GM12878 (cell line): ENCODE measurements at regions not wholly inside any gene's neighbourhood (a gene's known extent, or its start where the extent isn't known, plus 50 kb on each side); places are given as distances from the start of the nearest gene placed in this dataset.
A peak's percentile ranks its signal among the peaks of the same experiment; 100 is the strongest.

Experiments used
- ATAC-seq: fragments of 200-7000 bp; cut with Tn5 transposase; 3 replicates; pipeline ENCODE4 v1.9.1; 2020; ENCODE audit warnings: mild to moderate bottlenecking, moderate library complexity
- BruUV-seq: library from RNA; stranded (reverse); fragments of 400-500 nt; replicated peaks from 2 replicates; lab custom pipeline; 2021; lab: Mats Ljungman, UMichigan
- CTCF ChIA-PET: fragments of 300-600 bp; sonication (Branson Sonifier 250); formaldehyde crosslinking; extraction: SDS; loops from one replicate; lab custom pipeline; 2021; ENCODE audit warnings: inconsistent platforms; lab: Yijun Ruan, JAX
- POLR2A ChIA-PET: fragments of 350-600 bp; formaldehyde crosslinking; extraction: SDS; loops from one replicate; lab custom pipeline; 2021; ENCODE audit warnings: inconsistent platforms; lab: Charles Lee
- RAD21 ChIA-PET: fragments of 300-600 bp; sonication (Branson Sonifier 250); formaldehyde crosslinking; loops from one replicate; lab custom pipeline; 2023; ENCODE audit warnings: antibody characterized with exemption; ENCODE audit not compliant: unreplicated experiment; lab: Charles Lee
- SMC1A ChIA-PET: fragments of 300-600 bp; sonication (Branson Sonifier 250); formaldehyde crosslinking; loops from one replicate; lab custom pipeline; 2023; ENCODE audit not compliant: unreplicated experiment, uncharacterized antibody; lab: Charles Lee
- DNase-seq: peaks from one replicate; pipeline ENCODE4 v3.0.0-alpha.2; 2011; ENCODE audit warnings: low read depth, low spot score
- FAIRE-seq: peaks from 3 replicates; lab custom pipeline; 2011; peaks lifted over from hg19 to GRCh38; lab: Jason Lieb, UNC
- H2AFZ ChIP-seq: 2 replicates; pipeline ENCODE4 v1.6.0; 2011; ENCODE audit warnings: low read depth, low read length, control low read depth; ENCODE audit not compliant: control insufficient read depth
- H3K27ac ChIP-seq: 2 replicates; pipeline ENCODE4 v1.5.1; 2011; ENCODE audit warnings: control low read depth; ENCODE audit not compliant: control insufficient read depth, insufficient read depth
- H3K27me3 ChIP-seq, 2 experiments: replicated peaks in 1 of 2; 2 replicates each; pipeline versions ENCODE4 v1.6.0 to v1.6.1; 2011; ENCODE audit warnings: low read length in 1 of 2; ENCODE audit not compliant: control insufficient read depth in 2 of 2, insufficient read depth in 2 of 2
- H3K36me3 ChIP-seq, 2 experiments: 2 replicates each; pipeline ENCODE4 v1.5.1; 2011; ENCODE audit warnings: low read length in 1 of 2; ENCODE audit not compliant: control insufficient read depth in 2 of 2, insufficient read depth in 2 of 2
- H3K4me1 ChIP-seq: 2 replicates; pipeline ENCODE4 v1.6.1; 2011; ENCODE audit warnings: mild to moderate bottlenecking, low read length, moderate library complexity, mixed read lengths; ENCODE audit not compliant: control insufficient read depth, insufficient read depth
- H3K4me2 ChIP-seq: 2 replicates; pipeline ENCODE4 v1.6.0; 2011; ENCODE audit warnings: control low read depth; ENCODE audit not compliant: control insufficient read depth, insufficient read depth
- H3K4me3 ChIP-seq: fragments of 200-600 bp; sonication (generic); 2 replicates; pipeline ENCODE4 v1.5.1; 2016
- H3K79me2 ChIP-seq: 2 replicates; pipeline ENCODE4 v1.6.0; 2011; ENCODE audit warnings: low read length; ENCODE audit not compliant: control insufficient read depth, insufficient read depth
- H3K9ac ChIP-seq: 2 replicates; pipeline ENCODE4 v1.8.0; 2011; ENCODE audit warnings: low read length, control low read depth, mixed read lengths; ENCODE audit not compliant: control insufficient read depth, insufficient read depth
- H3K9me3 ChIP-seq: replicated peaks from 3 replicates; pipeline ENCODE4 v1.5.1; 2011; ENCODE audit warnings: mild to moderate bottlenecking, low read length; ENCODE audit not compliant: control insufficient read depth, insufficient read depth
- H4K20me1 ChIP-seq: 2 replicates; pipeline ENCODE4 v1.6.0; 2011; ENCODE audit not compliant: control insufficient read depth, insufficient read depth
- CHD4 ChIP-seq: fragments of 200-600 bp; sonication (generic); IDR thresholded peaks from 2 replicates; pipeline ENCODE4 v1.6.1; 2016; ENCODE audit warnings: mild to moderate bottlenecking
- EP300 ChIP-seq, 2 experiments: fragments of 150-350 bp in 1 of 2; IDR thresholded peaks; 2 replicates each; pipeline ENCODE4 v1.6.1; 2011 to 2012; ENCODE audit warnings: low read depth in 2 of 2, low read length in 2 of 2, borderline replicate concordance in 1 of 2, improper control_type of control experiment in 1 of 2, inconsistent platforms in 1 of 2; ENCODE audit not compliant: control insufficient read depth in 1 of 2
- JUNB ChIP-seq: IDR thresholded peaks from 2 replicates; pipeline ENCODE4 v1.6.1; 2016; ENCODE audit warnings: antibody characterized with exemption, mild to moderate bottlenecking
- JUND ChIP-seq: IDR thresholded peaks from 2 replicates; pipeline ENCODE4 v1.6.1; 2012; ENCODE audit warnings: low read depth, mild to moderate bottlenecking, low read length, improper control_type of control experiment, moderate library complexity
- KLF5 ChIP-seq: fragments of 450-650 bp; IDR thresholded peaks from 2 replicates; pipeline ENCODE4 v1.6.1; 2014; ENCODE audit warnings: mild to moderate bottlenecking; ENCODE audit not compliant: partially characterized antibody
- MEF2A ChIP-seq: IDR thresholded peaks from 2 replicates; pipeline ENCODE4 v1.6.1; 2011; ENCODE audit warnings: low read depth, mild to moderate bottlenecking, low read length, moderate library complexity; ENCODE audit not compliant: insufficient read depth
- MYC ChIP-seq: IDR thresholded peaks from 2 replicates; pipeline ENCODE4 v1.6.1; 2011; ENCODE audit warnings: mild to moderate bottlenecking, low read length, moderate library complexity, inconsistent platforms; ENCODE audit not compliant: insufficient read depth, insufficient replicate concordance, insufficient read length, severe bottlenecking
- NR2F1 ChIP-seq: fragments of 450-650 bp; conservative IDR thresholded peaks from 2 replicates; pipeline ENCODE4 v1.6.1; 2017; ENCODE audit warnings: mild to moderate bottlenecking
- SIX5 ChIP-seq: IDR thresholded peaks from 2 replicates; pipeline ENCODE4 v1.6.1; 2011; ENCODE audit warnings: mild to moderate bottlenecking, low read depth, low read length, moderate library complexity; ENCODE audit not compliant: severe bottlenecking
- SMC3 ChIP-seq: IDR thresholded peaks from 2 replicates; pipeline ENCODE4 v1.6.1; 2011; ENCODE audit warnings: low read length, improper control_type of control experiment, borderline replicate concordance
- SPI1 ChIP-seq: IDR thresholded peaks from 2 replicates; pipeline ENCODE4 v1.6.1; 2011; ENCODE audit warnings: low read depth, mild to moderate bottlenecking, low read length, moderate library complexity, borderline replicate concordance; ENCODE audit not compliant: insufficient read depth
- SUPT20H ChIP-seq: IDR thresholded peaks from 2 replicates; pipeline ENCODE4 v1.6.1; 2011; ENCODE audit warnings: low read depth, mild to moderate bottlenecking, low read length, moderate library complexity, borderline replicate concordance; ENCODE audit not compliant: control insufficient read depth
- ZNF622 ChIP-seq: fragments of 450-650 bp; IDR thresholded peaks from 2 replicates; pipeline ENCODE4 v1.6.1; 2017; ENCODE audit warnings: mild to moderate bottlenecking, inconsistent platforms
- WGBS: methylation state at CpG from one replicate; pipeline ENCODE4 v1.1.6; 2016; ENCODE audit warnings: low lambda C conversion rate; ENCODE audit not compliant: insufficient replicate concordance, insufficient coverage; ENCODE audit errors: missing lambda C conversion rate; 5-methylcytosine and 5-hydroxymethylcytosine counted together
- in situ Hi-C: fragments of 300-500 bp; cut with MboI; formaldehyde crosslinking; loops from 9 replicates; pipeline ENCODE4 v1.14.3; 2018; ENCODE audit warnings: mixed read lengths
- intact Hi-C: fragments of 100-400 bp; cut with micrococcal nuclease; formaldehyde crosslinking; loops from one replicate; pipeline ENCODE4 v1.14.2; 2022; ENCODE audit not compliant: unreplicated experiment
- TF ChIP-seq, protein P1 (sequence below): fragments of 450-650 bp; IDR thresholded peaks from 2 replicates; pipeline ENCODE4 v1.6.1; 2016; ENCODE audit warnings: mild to moderate bottlenecking
- TF ChIP-seq, protein P2 (sequence below): IDR thresholded peaks from 2 replicates; pipeline ENCODE4 v1.6.1; 2012; ENCODE audit warnings: low read depth, low read length, improper control_type of control experiment
- TF ChIP-seq, protein P3 (sequence below): fragments of 450-650 bp; IDR thresholded peaks from 2 replicates; pipeline ENCODE4 v1.6.1; 2016; ENCODE audit warnings: mild to moderate bottlenecking

DNA sequence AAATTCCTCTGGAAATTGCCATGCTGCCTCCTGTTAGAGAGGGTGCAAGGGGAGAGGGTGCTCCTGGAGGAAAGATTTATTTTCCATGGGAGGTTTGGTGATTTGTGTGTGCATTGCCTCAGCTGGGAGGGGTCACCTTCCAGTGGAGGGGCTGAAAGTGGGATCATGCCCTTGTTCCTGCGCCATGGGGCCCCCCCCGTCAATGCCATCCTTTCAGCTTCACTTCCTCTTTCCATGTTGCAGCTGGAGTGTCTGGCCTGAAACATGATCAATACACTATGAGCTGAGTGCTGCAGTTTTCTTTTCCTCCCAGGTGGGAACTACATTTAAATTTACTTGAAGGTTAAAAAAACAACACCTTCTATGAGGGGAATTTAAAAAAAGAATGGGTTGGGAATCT, 176.8 kb downstream of the MELK start:
- ChIA-PET POLR2A (no interaction called here), CTCF (no interaction called here), RAD21 (interaction anchor here (0.6 kb wide), 1 partner anchor 165 kb away, joined by 3 read pairs; no protein-coding TSS in a partner anchor), SMC1A (interaction anchor here (0.6 kb wide), 1 partner anchor 27 kb away, joined by 3 read pairs; no protein-coding TSS in a partner anchor)
- Histone ChIP-seq H3K27ac (no peak overlapping the region), H3K79me2 (no peaks in the 10 kb centered on the region), H3K4me2 (no peak overlapping the region), H3K27me3 (peaks cover 0 to 4% of the 10 kb centered on the region in 2 experiments; a peak in 3 of 4 replicates), H2AFZ (no peak overlapping the region), H3K9ac (no peak overlapping the region), H3K9me3 (no peaks in the 10 kb centered on the region; the same call in 2 of the 3 replicates), H4K20me1 (no peaks in the 10 kb centered on the region), H3K4me3 (no peak overlapping the region), H3K4me1 (no peaks in the 10 kb centered on the region), H3K36me3 (no peaks in the 10 kb centered on the region)
- TF ChIP-seq SPI1 (peak; percentile 69), CHD4 (no peak), JUNB (no peak), MEF2A (no peak), KLF5 (no peak)
- no TSS peak for BruUV-seq
- ATAC-seq (no peak), FAIRE-seq (no peak), DNase-seq (no peak)
- WGBS, result 8% methylated on average over 2 of the region's 2 CpGs
- intact Hi-C loops, result no loop called here
- in situ Hi-C loops, result loop anchor here (25.0 kb wide), 1 partner anchor 337 kb away; the partner anchor contains the start of gene RNF38

DNA sequence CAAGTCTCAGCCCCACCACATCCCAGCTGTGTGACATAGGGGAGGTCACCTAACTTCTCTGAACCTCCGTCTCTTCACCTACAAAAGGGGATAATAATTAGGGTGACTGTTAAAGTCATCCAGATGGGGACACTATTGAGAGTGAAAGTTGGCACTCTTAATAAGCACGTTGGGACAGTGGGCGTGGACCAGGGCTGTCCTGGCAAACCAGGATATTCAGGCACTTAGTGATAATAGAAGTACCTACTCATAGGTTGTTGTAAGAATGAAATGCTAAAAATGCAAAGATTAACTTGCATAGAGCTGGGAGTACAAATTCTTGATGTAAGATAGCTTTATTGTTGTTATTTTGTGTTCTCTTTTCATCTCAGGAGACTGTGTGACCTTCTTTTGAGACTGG, 177.9 kb downstream of the MELK start:
- intact Hi-C loops (no loop called here), in situ Hi-C loops (no loop called here)
- no peak for FAIRE-seq
- ChIA-PET SMC1A (no interaction called here), CTCF (no interaction called here), POLR2A (no interaction called here), RAD21 (no interaction called here)
- 1% methylated on average over 3 of the region's 3 CpGs for WGBS
- no peak overlapping the region for H3K4me3 ChIP-seq
- H3K4me2 ChIP-seq, result no peak overlapping the region
- H3K27me3 ChIP-seq, result peaks cover 0 to 4% of the 10 kb centered on the region in 2 experiments; a peak in 3 of 4 replicates
- no peak overlapping the region for H3K9ac ChIP-seq
- DNase-seq, result no peak
- no TSS peak for BruUV-seq
- H3K27ac ChIP-seq, result no peak overlapping the region
- H4K20me1 ChIP-seq, result no peaks in the 10 kb centered on the region
- H3K9me3 ChIP-seq, result no peaks in the 10 kb centered on the region; the same call in 2 of the 3 replicates
- no peaks in the 10 kb centered on the region for H3K79me2 ChIP-seq
- no peak overlapping the region for H2AFZ ChIP-seq
- H3K4me1 ChIP-seq, result no peaks in the 10 kb centered on the region
- no peak for ATAC-seq
- H3K36me3 ChIP-seq, result no peaks in the 10 kb centered on the region
- no peak for TF ChIP-seq NR2F1
- TF ChIP-seq EP300 (IDR thresholded peaks at IDR 0.05; ENCODE audit: borderline replicate concordance in 1 of 2, control insufficient read depth in 1 of 2, low read depth in 2 of 2, low read length in 2 of 2), result no peak
- no peak for TF ChIP-seq JUND
- TF ChIP-seq, protein P1, sequence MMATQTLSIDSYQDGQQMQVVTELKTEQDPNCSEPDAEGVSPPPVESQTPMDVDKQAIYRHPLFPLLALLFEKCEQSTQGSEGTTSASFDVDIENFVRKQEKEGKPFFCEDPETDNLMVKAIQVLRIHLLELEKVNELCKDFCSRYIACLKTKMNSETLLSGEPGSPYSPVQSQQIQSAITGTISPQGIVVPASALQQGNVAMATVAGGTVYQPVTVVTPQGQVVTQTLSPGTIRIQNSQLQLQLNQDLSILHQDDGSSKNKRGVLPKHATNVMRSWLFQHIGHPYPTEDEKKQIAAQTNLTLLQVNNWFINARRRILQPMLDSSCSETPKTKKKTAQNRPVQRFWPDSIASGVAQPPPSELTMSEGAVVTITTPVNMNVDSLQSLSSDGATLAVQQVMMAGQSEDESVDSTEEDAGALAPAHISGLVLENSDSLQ, result no peak
- no peak for TF ChIP-seq ZNF622
- TF ChIP-seq, protein P2, sequence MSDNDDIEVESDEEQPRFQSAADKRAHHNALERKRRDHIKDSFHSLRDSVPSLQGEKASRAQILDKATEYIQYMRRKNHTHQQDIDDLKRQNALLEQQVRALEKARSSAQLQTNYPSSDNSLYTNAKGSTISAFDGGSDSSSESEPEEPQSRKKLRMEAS, result no peak
- TF ChIP-seq SMC3, result no peak
- no peak for TF ChIP-seq MEF2A
- TF ChIP-seq, protein P3, sequence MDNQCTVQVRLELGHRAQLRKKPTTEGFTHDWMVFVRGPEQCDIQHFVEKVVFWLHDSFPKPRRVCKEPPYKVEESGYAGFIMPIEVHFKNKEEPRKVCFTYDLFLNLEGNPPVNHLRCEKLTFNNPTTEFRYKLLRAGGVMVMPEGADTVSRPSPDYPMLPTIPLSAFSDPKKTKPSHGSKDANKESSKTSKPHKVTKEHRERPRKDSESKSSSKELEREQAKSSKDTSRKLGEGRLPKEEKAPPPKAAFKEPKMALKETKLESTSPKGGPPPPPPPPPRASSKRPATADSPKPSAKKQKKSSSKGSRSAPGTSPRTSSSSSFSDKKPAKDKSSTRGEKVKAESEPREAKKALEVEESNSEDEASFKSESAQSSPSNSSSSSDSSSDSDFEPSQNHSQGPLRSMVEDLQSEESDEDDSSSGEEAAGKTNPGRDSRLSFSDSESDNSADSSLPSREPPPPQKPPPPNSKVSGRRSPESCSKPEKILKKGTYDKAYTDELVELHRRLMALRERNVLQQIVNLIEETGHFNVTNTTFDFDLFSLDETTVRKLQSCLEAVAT, result no peak
- no peak for TF ChIP-seq SIX5
- TF ChIP-seq MYC, result no peak
- TF ChIP-seq SUPT20H, result no peak
